BE2C (cell line): ENCODE measurements at regions not wholly inside any gene's neighbourhood (a gene's known extent, or its start where the extent isn't known, plus 50 kb on each side); places are given as distances from the start of the nearest gene placed in this dataset.

ENCODE experiments used
- DNase-seq: peaks from one replicate; pipeline ENCODE4 v3.0.0-alpha.2; 2020
- H3K27me3 ChIP-seq: fragments of 250-450 bp; sonication (Bioruptor Pico); 2 replicates; pipeline ENCODE4 v1.5.1; 2020; ENCODE audit warnings: mild to moderate bottlenecking
- H3K36me3 ChIP-seq: fragments of 250-450 bp; sonication (Bioruptor Pico); 2 replicates; pipeline ENCODE4 v1.5.1; 2020; ENCODE audit warnings: mild to moderate bottlenecking
- H3K4me1 ChIP-seq: fragments of 250-450 bp; sonication (Bioruptor Pico); 2 replicates; pipeline ENCODE4 v1.5.1; 2020
- H3K4me3 ChIP-seq: 2 replicates; pipeline ENCODE4 v1.5.1; 2011; ENCODE audit warnings: low read depth, low read length
- H3K9me3 ChIP-seq: fragments of 250-450 bp; sonication (Bioruptor Pico); 2 replicates; pipeline ENCODE4 v1.5.1; 2020
- CTCF ChIP-seq: IDR thresholded peaks from 2 replicates; pipeline ENCODE4 v1.5.1; 2012; ENCODE audit warnings: mild to moderate bottlenecking, low read depth, low read length

- H3K4me3 ChIP-seq, result peak overlapping the region; percentile 47
- no peak for TF ChIP-seq CTCF
- H3K27me3 ChIP-seq, result no peaks in the 10 kb centered on the region
- H3K4me1 ChIP-seq, result no peaks in the 10 kb centered on the region; the same call in 1 of the 2 replicates
- H3K36me3 ChIP-seq, result no peaks in the 10 kb centered on the region
- no peaks in the 10 kb centered on the region for H3K9me3 ChIP-seq
- DNase-seq, result peak; percentile 51
Observed at GRCh38 chr13:91017669-91018053, 329.8 kb upstream of the MIR17HG start.

- H3K36me3 ChIP-seq, result no peaks in the 10 kb centered on the region
- no peaks in the 10 kb centered on the region; the same call in 1 of the 2 replicates for H3K4me1 ChIP-seq
- H3K4me3 ChIP-seq, result no peak overlapping the region
- H3K27me3 ChIP-seq, result no peaks in the 10 kb centered on the region
- no peak for TF ChIP-seq CTCF
- no peaks in the 10 kb centered on the region for H3K9me3 ChIP-seq
- DNase-seq, result no peak
Observed at GRCh38 chr13:91020461-91021034, 326.9 kb upstream of the MIR17HG start.

- no peak for DNase-seq
- Histone ChIP-seq H3K36me3 (no peaks in the 10 kb centered on the region), H3K4me1 (no peaks in the 10 kb centered on the region)
Observed at GRCh38 chr13:91024157-91024792, 323.2 kb upstream of the MIR17HG start.

GRCh38 chr13:91025442-91025841 is 322.0 kb upstream of the MIR17HG start:
- H3K9me3 ChIP-seq, result no peaks in the 10 kb centered on the region
- no peak overlapping the region for H3K4me3 ChIP-seq
- H3K27me3 ChIP-seq, result peaks cover 1% of the 10 kb centered on the region; the same call in 1 of the 2 replicates
- no peaks in the 10 kb centered on the region for H3K36me3 ChIP-seq
- no peaks in the 10 kb centered on the region for H3K4me1 ChIP-seq
- no peak for DNase-seq
- TF ChIP-seq CTCF, result no peak

More at GRCh38 chr13:91024157-91024792, 323.2 kb upstream of the MIR17HG start:
- Histone ChIP-seq H3K9me3 (no peaks in the 10 kb centered on the region), H3K27me3 (no peaks in the 10 kb centered on the region), H3K4me3 (no peak overlapping the region)
- no peak for TF ChIP-seq CTCF

- Histone ChIP-seq H3K9me3 (no peaks in the 10 kb centered on the region), H3K27me3 (peaks cover 3% of the 10 kb centered on the region; the same call in 1 of the 2 replicates), H3K36me3 (no peaks in the 10 kb centered on the region), H3K4me1 (no peaks in the 10 kb centered on the region), H3K4me3 (no peak overlapping the region)
- peak; percentile 12; the same call in 1 of the 2 replicates for TF ChIP-seq CTCF
- DNase-seq, result no peak
Observed at GRCh38 chr13:91031508-91031907, 316.0 kb upstream of the MIR17HG start.

GRCh38 chr13:91032104-91032503 is 315.4 kb upstream of the MIR17HG start:
- H3K27me3 ChIP-seq, result peaks cover 3% of the 10 kb centered on the region; the same call in 1 of the 2 replicates
- DNase-seq, result no peak
- no peaks in the 10 kb centered on the region for H3K4me1 ChIP-seq
- no peaks in the 10 kb centered on the region for H3K9me3 ChIP-seq
- H3K36me3 ChIP-seq, result no peaks in the 10 kb centered on the region
- H3K4me3 ChIP-seq, result no peak overlapping the region
- TF ChIP-seq CTCF, result no peak
